ENCODE measurements at regions not wholly inside any gene's neighbourhood (a gene's known extent, or its start where the extent isn't known, plus 50 kb on each side); places are given as distances from the start of the nearest gene placed in this dataset.

DNA sequence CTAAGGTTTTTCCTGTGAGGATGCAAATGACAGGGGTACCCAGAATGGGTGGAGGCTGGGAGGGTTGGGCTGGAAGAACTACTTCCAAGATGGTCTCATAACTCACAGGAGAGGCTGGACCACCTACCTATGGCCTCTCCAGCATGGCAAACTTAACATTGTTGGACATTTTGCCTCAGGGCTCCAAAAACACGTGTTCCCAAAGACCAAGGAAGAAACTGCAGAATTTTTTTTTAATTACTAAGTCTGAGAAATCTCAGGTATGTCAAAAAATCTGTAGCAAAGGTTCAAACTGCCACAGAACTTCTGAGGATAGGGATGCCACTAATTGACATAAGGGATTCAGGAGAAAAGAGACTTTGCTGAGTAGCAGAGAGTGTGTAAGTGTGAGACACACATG, 270.8 kb downstream of the NNT start:
- H2AFZ ChIP-seq (ENCODE audit: low read length) = no peak overlapping the region
- TF ChIP-seq EZH2phosphoT487 (IDR thresholded peaks at IDR 0.05; ENCODE audit: borderline replicate concordance) = no peak
- TF ChIP-seq, protein P1, sequence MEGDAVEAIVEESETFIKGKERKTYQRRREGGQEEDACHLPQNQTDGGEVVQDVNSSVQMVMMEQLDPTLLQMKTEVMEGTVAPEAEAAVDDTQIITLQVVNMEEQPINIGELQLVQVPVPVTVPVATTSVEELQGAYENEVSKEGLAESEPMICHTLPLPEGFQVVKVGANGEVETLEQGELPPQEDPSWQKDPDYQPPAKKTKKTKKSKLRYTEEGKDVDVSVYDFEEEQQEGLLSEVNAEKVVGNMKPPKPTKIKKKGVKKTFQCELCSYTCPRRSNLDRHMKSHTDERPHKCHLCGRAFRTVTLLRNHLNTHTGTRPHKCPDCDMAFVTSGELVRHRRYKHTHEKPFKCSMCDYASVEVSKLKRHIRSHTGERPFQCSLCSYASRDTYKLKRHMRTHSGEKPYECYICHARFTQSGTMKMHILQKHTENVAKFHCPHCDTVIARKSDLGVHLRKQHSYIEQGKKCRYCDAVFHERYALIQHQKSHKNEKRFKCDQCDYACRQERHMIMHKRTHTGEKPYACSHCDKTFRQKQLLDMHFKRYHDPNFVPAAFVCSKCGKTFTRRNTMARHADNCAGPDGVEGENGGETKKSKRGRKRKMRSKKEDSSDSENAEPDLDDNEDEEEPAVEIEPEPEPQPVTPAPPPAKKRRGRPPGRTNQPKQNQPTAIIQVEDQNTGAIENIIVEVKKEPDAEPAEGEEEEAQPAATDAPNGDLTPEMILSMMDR (conservative IDR thresholded peaks at IDR 0.05; ENCODE audit: low read length) = no peak
- no peaks in the 10 kb centered on the region for H3K36me3 ChIP-seq (ENCODE audit: insufficient read depth, low read length)
- H3K9ac ChIP-seq (ENCODE audit: low read depth, low read length, poor library complexity, severe bottlenecking) = no peak overlapping the region
- H3K79me2 ChIP-seq (ENCODE audit: insufficient read depth, low read length) = no peaks in the 10 kb centered on the region
- no peaks in the 10 kb centered on the region for H3K4me1 ChIP-seq (ENCODE audit: insufficient read depth, low read length, poor library complexity, severe bottlenecking)
- H3F3A ChIP-seq (ENCODE audit: low read depth) = no peaks in the 10 kb centered on the region
- no peaks in the 10 kb centered on the region for H3K9me2 ChIP-seq (replicated peaks; ENCODE audit: low read depth, low read length)
- no peaks in the 10 kb centered on the region for H3K9me3 ChIP-seq (ENCODE audit: insufficient read depth, low read depth, low read length)
- H3K27me3 ChIP-seq (ENCODE audit: insufficient read depth, low read length, poor library complexity, severe bottlenecking) = no peaks in the 10 kb centered on the region
- no peak overlapping the region for H3K4me3 ChIP-seq (ENCODE audit: low read length, poor library complexity, severe bottlenecking)
- H4K20me1 ChIP-seq (ENCODE audit: insufficient read depth, low read length, poor library complexity, severe bottlenecking) = no peaks in the 10 kb centered on the region
- H3K4me2 ChIP-seq (ENCODE audit: low read depth, low read length, poor library complexity, severe bottlenecking) = no peak overlapping the region

DNA sequence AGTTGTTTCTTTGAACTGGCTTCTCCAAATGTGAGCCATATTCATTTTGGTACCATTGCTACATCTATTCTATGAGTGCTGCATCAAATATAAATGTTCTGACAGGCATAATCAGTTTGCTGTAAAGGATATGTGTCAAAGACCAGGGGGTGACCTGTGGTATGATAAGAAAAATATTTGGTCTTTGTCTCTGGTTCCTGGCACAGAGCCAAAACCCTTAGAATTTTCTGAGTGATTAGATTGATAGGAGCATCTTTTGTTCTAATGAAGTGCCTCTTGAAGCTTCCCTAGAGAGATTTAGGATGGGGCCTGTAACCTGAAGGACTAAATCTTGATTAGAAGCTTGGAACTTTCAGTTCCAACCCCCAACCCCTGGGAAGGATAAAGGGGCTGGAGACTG, 256.3 kb downstream of the NNT start:
- Histone ChIP-seq H3K9me3 (ENCODE audit: insufficient read depth, low read depth, low read length) (no peaks in the 10 kb centered on the region), H3K4me2 (ENCODE audit: low read depth, low read length, poor library complexity, severe bottlenecking) (no peak overlapping the region), H4K20me1 (ENCODE audit: insufficient read depth, low read length, poor library complexity, severe bottlenecking) (no peaks in the 10 kb centered on the region), H3K27me3 (ENCODE audit: insufficient read depth, low read length, poor library complexity, severe bottlenecking) (no peaks in the 10 kb centered on the region), H3K9ac (ENCODE audit: low read depth, low read length, poor library complexity, severe bottlenecking) (no peak overlapping the region), H3K36me3 (ENCODE audit: insufficient read depth, low read length) (no peaks in the 10 kb centered on the region), H3K79me2 (ENCODE audit: insufficient read depth, low read length) (no peaks in the 10 kb centered on the region), H3K4me3 (ENCODE audit: low read length, poor library complexity, severe bottlenecking) (no peak overlapping the region), H3F3A (ENCODE audit: low read depth) (no peaks in the 10 kb centered on the region), H3K9me2 (replicated peaks; ENCODE audit: low read depth, low read length) (no peaks in the 10 kb centered on the region), H3K4me1 (ENCODE audit: insufficient read depth, low read length, poor library complexity, severe bottlenecking) (no peaks in the 10 kb centered on the region), H2AFZ (ENCODE audit: low read length) (no peak overlapping the region)
- TF ChIP-seq EZH2phosphoT487 (IDR thresholded peaks at IDR 0.05; ENCODE audit: borderline replicate concordance) = no peak
- TF ChIP-seq, protein P1 (conservative IDR thresholded peaks at IDR 0.05; ENCODE audit: low read length) = no peak

DNA sequence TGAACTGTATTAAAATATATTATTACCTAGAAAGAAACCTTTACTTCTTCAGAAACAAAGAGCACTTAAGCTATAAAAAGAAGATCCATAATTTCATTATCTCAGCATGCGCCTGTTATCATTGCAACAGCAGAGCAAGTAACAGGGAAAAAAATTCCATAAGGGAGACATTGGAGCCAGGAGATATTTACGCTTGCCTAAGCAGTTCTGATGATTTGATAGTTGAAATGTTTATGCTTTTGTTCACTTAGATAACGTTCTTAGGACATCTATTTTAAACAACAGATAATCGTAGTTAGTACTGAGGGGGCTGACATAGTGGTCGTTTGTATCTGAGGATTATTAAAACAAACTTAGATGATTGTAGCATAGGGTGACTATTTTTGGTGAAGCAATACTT, 252.5 kb downstream of the NNT start:
- Histone ChIP-seq H3F3A (ENCODE audit: low read depth) (no peaks in the 10 kb centered on the region), H3K27me3 (ENCODE audit: insufficient read depth, low read length, poor library complexity, severe bottlenecking) (no peaks in the 10 kb centered on the region), H2AFZ (ENCODE audit: low read length) (no peak overlapping the region), H3K79me2 (ENCODE audit: insufficient read depth, low read length) (no peaks in the 10 kb centered on the region), H3K4me3 (ENCODE audit: low read length, poor library complexity, severe bottlenecking) (no peak overlapping the region), H3K9ac (ENCODE audit: low read depth, low read length, poor library complexity, severe bottlenecking) (no peak overlapping the region), H4K20me1 (ENCODE audit: insufficient read depth, low read length, poor library complexity, severe bottlenecking) (no peaks in the 10 kb centered on the region), H3K9me3 (ENCODE audit: insufficient read depth, low read depth, low read length) (no peaks in the 10 kb centered on the region), H3K4me2 (ENCODE audit: low read depth, low read length, poor library complexity, severe bottlenecking) (no peak overlapping the region), H3K4me1 (ENCODE audit: insufficient read depth, low read length, poor library complexity, severe bottlenecking) (no peaks in the 10 kb centered on the region), H3K36me3 (ENCODE audit: insufficient read depth, low read length) (no peaks in the 10 kb centered on the region), H3K9me2 (replicated peaks; ENCODE audit: low read depth, low read length) (no peaks in the 10 kb centered on the region)
- no peak for TF ChIP-seq EZH2phosphoT487 (IDR thresholded peaks at IDR 0.05; ENCODE audit: borderline replicate concordance)
- TF ChIP-seq, protein P1 (conservative IDR thresholded peaks at IDR 0.05; ENCODE audit: low read length) = no peak

All from Loucy (cell line).